ENCODE measurements at regions not wholly inside any gene's neighbourhood (a gene's known extent, or its start where the extent isn't known, plus 50 kb on each side); places are given as distances from the start of the nearest gene placed in this dataset.
"Not testable (repeated sequence)": the region's sequence is repeated elsewhere in the genome, so short reads cannot be mapped to it uniquely, and the experiment has no call there.

GRCh38 chr3:101944308-101944707, 95.0 kb downstream of the NFKBIZ start:
- ATAC-seq: no peak
- intact Hi-C loops (cut with micrococcal nuclease): no loop called here
- DNase-seq: no peak

DNA sequence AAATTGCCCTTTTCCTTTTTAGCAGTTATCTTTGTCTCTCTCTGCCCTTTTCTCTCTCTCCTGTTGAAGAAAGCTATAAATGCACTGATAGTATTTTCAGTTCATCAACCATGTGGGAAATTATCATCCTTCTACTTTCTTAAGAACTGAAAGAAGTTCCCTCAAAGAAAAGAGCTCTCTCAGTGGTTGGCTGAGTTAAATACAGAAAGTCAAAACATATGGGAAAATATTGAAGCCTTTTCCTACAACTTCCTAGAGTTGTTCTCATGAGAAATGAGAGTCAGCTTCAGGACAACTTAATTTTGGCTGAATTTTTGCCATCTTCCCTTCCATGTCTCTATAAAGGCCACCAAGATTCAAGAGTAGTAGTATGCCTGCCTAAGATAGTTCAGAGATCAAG, 96.7 kb downstream of the NFKBIZ start:
- ATAC-seq: no peak
- DNase-seq: no peak
- intact Hi-C loops (cut with micrococcal nuclease): no loop called here

DNA sequence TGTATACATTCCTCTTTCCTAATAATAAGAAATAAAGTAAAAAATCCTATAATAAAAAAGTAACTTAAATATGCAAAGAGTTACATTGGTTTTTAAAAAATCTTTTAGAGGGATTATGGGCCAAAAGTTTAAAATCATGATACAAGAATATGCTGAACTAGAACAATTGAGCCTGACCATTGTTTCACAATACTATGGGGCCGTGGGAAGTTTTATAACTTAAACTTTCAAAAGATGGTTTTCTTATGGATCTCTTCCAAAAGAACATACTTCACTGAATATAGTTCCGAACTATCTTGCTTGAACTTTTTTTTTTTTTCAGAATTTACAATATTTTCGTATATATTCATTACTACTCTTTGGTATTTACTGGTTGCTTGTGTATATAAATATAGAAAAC, 97.6 kb downstream of the NFKBIZ start:
- no peak for DNase-seq
- no peak for ATAC-seq
- intact Hi-C loops (cut with micrococcal nuclease): no loop called here

- intact Hi-C loops (cut with micrococcal nuclease): no loop called here
- DNase-seq (no peak), ATAC-seq (peak; percentile 53)
Measured at GRCh38 chr3:101950510-101950909, 101.2 kb downstream of the NFKBIZ start.

DNA sequence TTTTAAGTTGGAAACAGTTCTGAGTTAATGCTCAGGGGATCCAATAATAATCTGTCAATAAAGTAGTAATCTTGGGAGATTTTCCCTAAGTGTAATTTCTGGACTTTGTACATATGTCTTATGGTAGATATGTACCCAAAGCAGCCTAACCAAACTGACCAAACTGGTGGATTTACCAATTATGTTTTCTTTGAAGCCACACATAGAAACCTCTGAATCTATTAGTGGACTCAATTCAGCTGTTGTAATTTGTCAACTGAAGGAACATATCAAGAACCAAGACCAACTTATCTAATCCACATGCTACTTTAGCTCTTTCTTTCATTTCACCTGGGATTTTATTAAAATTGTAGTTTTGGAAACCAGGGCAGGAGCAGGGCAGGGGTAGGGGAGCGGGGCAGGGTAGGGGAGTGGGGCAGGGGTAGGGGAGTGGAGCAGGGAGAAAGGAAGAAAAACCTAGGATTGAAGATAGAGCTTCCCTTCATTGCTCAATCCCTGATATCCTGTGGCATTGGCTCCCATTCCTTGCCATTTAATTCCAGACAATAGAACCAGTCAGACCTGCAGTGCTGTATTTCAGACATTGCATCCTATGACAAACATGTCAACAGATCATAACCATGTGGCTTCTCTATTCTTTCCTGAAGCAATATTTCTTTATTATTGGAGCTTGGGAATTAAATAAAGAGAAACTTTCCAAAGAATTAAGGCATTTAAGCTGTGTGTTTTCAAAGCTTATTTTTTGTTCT, 101.8 kb downstream of the NFKBIZ start:
- intact Hi-C loops (cut with micrococcal nuclease): no loop called here
- no peak for DNase-seq
- peak; percentile 35 for ATAC-seq

GRCh38 chr3:101954361-101954760, 105.0 kb downstream of the NFKBIZ start:
- ATAC-seq (no peak), DNase-seq (no peak)
- intact Hi-C loops (cut with micrococcal nuclease): no loop called here

DNA sequence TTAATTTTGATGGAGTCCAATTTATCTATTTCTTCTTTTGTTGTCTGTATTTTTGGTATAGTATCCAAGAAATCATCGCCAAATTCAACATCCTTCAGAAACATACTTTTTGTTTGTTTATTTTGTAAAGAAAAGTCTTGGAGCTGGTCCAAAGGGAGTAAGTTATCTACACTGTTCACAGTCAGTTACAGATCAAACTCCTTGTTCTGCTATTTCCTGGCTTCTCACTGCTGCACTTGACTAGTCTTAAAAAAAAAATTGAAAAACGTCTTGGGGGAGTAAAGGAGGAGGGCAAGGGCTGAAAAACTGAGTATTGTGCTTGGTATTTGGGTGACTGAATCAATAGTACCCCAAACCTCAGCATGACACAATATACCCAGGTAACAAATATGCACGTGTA, 105.6 kb downstream of the NFKBIZ start:
- intact Hi-C loops (cut with micrococcal nuclease): no loop called here
- ATAC-seq (no peak), DNase-seq (no peak)

DNA sequence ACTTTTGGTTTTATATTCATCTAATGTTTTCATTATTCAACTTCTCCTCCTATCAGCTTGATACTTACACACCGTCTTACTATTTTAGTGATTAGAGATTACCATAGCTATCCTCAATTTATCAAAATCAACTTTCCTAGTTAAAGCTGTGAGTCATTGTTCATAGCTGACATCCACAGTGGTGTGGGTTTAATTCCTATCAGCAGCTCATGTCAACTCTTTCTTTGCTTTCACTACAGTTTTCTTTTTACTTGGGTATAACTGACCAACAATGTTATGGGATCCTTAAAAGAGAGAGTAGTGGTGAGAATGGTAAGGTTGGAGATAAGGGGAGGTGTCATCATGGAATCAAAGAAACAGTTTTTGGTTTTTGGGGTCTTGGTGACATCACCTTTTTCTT, 112.7 kb downstream of the NFKBIZ start:
- intact Hi-C loops (cut with micrococcal nuclease): no loop called here
- no peak for ATAC-seq
- no peak for DNase-seq

GRCh38 chr3:101963902-101964362, 114.6 kb downstream of the NFKBIZ start:
- peak; percentile 51 for ATAC-seq
- intact Hi-C loops (cut with micrococcal nuclease): no loop called here

GRCh38 chr3:101964861-101965260, 115.5 kb downstream of the NFKBIZ start:
- intact Hi-C loops (cut with micrococcal nuclease): no loop called here
- DNase-seq: no peak
- ATAC-seq: peak; percentile 42

More at GRCh38 chr3:101963902-101964362, 114.6 kb downstream of the NFKBIZ start:
- no peak for DNase-seq

GRCh38 chr3:101966226-101966625, 116.9 kb downstream of the NFKBIZ start:
- no peak for ATAC-seq
- DNase-seq: no peak
- intact Hi-C loops (cut with micrococcal nuclease): no loop called here

DNA sequence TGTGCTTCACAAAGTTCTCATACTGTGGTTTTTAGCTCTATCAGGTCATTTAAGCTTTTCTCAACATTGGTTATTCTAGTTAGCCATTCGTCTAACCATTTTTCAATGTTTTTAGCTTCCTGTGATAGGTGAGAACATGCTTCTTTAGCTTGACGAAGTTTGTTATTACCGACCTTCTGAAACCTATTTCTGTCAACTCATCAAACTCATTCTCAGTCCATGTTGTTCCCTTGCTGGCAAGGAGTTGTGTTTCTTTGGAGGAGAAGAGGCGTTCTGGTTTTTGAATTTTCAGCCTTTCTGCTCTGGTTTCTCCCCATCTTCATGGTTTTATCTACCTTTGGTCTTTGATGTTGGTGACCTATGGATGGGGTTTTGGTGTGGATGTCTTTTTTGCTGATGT, 120.9 kb downstream of the NFKBIZ start:
- ATAC-seq: no peak
- intact Hi-C loops (cut with micrococcal nuclease): no loop called here
- no peak for DNase-seq

DNA sequence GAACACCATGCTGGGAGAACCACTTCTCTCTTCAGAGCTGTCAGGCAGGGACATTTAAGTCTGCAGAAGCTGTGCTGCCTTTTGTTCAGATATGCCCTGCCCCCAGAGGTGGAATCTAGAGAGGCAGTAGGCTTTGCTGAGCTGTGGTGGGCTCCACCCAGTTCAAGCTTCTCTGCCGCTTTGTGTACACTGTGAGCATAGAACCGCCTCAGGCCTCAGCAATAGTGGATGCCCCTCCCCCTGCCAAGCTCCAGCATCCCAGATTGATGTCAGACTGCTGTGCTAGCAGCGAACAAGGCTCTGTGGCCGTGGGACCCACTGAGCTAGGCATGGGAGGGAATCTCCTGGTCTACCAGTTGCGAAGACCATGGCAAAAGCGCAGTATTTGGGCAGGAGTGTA, 121.6 kb downstream of the NFKBIZ start:
- no peak for ATAC-seq
- intact Hi-C loops (cut with micrococcal nuclease): no loop called here
- no peak for DNase-seq

DNA sequence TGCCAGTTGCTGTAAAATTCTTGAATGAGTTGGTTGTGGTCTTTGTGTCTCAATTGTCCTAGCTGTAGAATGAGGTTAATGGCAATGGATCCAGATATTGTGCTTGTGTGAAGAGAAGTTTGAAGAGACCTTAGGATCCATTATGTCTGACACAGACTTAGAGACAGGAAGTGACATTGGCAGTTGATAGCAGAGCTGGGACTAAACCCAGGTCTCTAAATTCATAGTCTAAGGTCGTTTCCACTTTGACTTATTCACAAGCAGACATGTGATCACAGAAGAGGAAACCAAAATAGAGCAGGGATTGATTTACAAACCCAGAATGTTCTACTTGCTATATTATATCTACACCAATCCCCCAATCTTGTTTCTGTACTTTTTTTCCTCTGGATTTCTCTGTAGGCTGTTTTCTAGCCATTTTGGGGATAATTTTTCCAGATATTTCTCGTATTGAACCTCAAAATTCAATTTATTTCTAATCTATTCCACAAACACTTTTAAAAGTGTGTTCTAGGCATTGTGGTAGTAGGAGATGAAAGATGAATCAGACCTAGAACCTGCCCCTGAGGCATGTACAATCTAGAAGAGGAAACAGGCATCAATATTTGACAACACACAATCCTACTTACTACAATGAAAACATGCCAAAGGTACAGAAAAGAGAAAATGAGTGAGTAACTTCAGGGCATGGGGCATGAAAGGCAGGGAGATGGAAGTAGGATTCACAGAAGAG, 123.3 kb downstream of the NFKBIZ start:
- intact Hi-C loops (cut with micrococcal nuclease): no loop called here

GRCh38 chr3:101973163-101973505, 123.8 kb downstream of the NFKBIZ start:
- ATAC-seq: no peak
- intact Hi-C loops (cut with micrococcal nuclease): no loop called here
- no peak for DNase-seq

More for the DNA sequence above, 123.3 kb downstream of the NFKBIZ start:
- DNase-seq (no peak), ATAC-seq (no peak)

DNA sequence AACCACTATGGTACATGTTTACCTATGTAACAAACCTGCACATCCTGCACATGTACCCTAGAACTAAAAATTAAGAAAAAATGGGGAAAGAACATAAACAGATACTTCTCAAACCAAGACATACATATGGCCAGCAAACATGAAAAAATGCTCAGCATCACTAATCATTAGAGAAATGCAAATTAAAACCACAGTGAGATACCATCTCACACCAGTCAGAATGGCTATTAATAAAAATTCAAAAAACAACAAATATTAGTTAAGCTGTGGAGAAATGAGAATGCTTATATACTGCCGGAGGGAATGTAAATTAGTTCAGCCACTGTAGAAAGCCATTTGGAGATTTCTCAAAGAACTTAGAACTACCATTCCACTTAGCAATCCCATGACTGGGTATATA, 126.1 kb downstream of the NFKBIZ start:
- DNase-seq; ATAC-seq; intact Hi-C loops (cut with micrococcal nuclease): not testable (repeated sequence)

DNA sequence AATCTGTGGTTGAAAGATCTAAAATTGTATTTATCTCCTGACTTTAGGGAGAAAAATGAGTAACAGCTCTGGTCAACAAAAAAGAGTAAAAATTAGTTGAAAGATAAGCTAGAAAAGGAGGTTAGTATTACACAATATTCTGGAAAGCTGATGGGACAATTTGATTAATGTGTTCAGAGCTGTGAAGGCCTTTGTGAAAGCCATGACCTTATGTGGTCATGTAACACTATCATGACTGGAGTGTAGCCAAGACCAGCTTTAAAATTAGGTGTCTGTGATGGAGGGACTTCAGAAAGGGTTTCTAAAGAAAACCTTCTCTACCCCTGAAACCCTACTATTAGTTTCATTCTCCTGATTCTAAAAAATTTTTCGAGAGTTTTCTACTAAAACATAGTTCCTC, 127.2 kb downstream of the NFKBIZ start:
- intact Hi-C loops (cut with micrococcal nuclease): no loop called here
- DNase-seq (no peak), ATAC-seq (peak; percentile 77)

GRCh38 chr3:101978348-101978747, 129.0 kb downstream of the NFKBIZ start:
- ATAC-seq: no peak
- intact Hi-C loops (cut with micrococcal nuclease): no loop called here

DNA sequence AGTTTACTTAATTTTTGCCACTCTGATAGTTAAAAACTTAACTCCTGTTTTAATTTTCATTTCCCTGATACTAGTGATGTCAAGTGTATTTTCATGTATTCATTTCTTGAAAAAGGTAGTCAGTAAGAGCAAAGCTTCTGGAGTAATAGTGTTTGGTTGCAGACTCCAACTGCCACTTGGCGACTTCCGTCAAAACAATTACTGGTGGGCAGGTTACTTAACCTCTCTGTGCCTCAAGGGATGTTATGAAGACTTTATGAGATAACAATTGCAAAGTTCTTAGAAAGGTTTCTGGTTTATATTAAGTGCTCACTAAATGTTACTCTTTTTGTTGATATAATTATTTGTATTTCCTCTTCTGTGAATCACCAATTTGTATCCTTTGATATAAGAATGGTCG, 129.7 kb downstream of the NFKBIZ start:
- no peak for DNase-seq
- no peak for ATAC-seq
- intact Hi-C loops (cut with micrococcal nuclease): no loop called here

More at GRCh38 chr3:101978348-101978747, 129.0 kb downstream of the NFKBIZ start:
- DNase-seq: no peak

DNA sequence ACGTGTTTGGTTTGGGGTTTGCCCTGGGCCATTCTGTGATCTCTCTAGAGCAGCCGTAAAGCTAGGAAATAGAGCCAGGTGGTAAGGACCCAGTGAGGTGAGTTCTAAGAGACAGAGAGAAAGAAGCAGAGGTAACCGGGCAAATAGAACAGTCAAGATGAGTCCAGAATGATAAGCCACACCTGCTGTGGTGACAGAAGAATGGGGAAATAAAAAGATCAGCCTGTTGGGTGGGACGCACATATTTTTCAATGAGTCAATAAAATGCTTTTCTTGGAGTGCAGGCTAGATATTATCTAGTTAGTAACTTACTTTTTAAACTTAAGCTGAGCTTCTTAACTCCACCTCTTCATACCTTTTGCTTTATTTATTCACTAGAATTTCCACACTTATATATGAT, 135.0 kb downstream of the NFKBIZ start:
- intact Hi-C loops (cut with micrococcal nuclease): no loop called here

DNA sequence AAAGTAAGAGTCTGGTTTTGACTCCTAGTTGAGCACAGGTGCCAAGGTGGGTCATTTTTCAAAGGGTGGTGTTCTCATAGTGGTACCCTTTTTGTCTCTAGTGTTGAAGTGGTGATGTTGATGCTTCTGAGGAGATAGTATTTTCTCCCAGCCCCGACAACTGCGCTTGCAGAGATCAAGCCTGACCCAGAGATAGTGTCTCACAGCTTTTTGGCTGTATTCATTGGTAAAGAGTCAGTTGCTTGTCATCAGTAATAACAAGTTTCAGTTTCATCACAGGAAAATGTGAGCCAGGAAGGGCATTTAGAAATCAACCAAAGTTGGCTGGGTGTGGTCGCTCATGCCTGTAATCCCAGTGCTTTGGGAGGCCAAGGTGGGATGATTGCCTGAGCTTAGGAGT, 139.3 kb downstream of the NFKBIZ start:
- DNase-seq (no peak), ATAC-seq (no peak)
- intact Hi-C loops (cut with micrococcal nuclease): no loop called here

More for the DNA sequence above, 135.0 kb downstream of the NFKBIZ start:
- no peak for DNase-seq
- ATAC-seq: no peak
